Brain microvascular endothelial cell (primary cell): ENCODE measurements at regions not wholly inside any gene's neighbourhood (a gene's known extent, or its start where the extent isn't known, plus 50 kb on each side); places are given as distances from the start of the nearest gene placed in this dataset.

ENCODE experiments used
- DNase-seq: peaks from one replicate; pipeline ENCODE4 v3.0.0-alpha.2; 2020
- H3K27ac ChIP-seq: fragments of 250-450 bp; sonication (Bioruptor Pico); 2 replicates; pipeline ENCODE4 v1.5.1; 2020; ENCODE audit warnings: mild to moderate bottlenecking, moderate library complexity
- H3K27me3 ChIP-seq: fragments of 250-450 bp; sonication (Bioruptor Pico); replicated peaks from 2 replicates; pipeline ENCODE4 v1.5.1; 2020; ENCODE audit warnings: mild to moderate bottlenecking
- H3K36me3 ChIP-seq: fragments of 250-450 bp; sonication (Bioruptor Pico); replicated peaks from 2 replicates; pipeline ENCODE4 v1.5.1; 2020; ENCODE audit warnings: mild to moderate bottlenecking
- H3K4me3 ChIP-seq: 2 replicates; pipeline ENCODE4 v1.5.1; 2011; ENCODE audit warnings: low read depth, mild to moderate bottlenecking, control low read depth, low read length, moderate library complexity
- in situ Hi-C: cut with HindIII; loops from 2 replicates; pipeline ENCODE4 v1.10.0; 2017; ENCODE audit warnings: low sequenced_read_pairs, low pct_ligation_motif_present
- TF ChIP-seq, protein P1 (sequence below): IDR thresholded peaks from 2 replicates; pipeline ENCODE4 v1.5.1; 2011; ENCODE audit warnings: low read depth, mild to moderate bottlenecking, moderate library complexity, low read length, control low read depth, inconsistent platforms; ENCODE audit errors: missing control alignments

DNA sequence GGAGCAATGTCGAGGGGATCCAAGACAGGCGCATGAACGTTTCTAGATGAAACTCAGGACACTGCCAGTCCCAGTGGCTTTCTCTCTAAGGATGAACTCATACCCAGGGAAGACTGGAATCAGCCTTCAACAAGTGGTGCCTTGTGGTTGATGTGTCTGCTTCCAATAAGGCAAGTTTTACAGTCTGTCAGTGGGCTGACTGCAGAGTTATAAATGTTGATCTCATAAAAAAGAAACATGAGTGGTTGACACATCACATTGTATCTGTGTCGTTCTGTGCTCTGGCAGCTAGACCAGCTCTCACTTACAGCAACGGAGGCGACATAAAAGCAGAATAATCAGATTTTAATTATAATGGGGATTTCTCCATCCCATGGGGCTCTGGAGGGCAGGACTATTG, 96.7 kb downstream of the SNX19 start:
- Histone ChIP-seq H3K27me3 (no peaks in the 10 kb centered on the region), H3K36me3 (no peaks in the 10 kb centered on the region), H3K4me3 (no peak overlapping the region), H3K27ac (no peak overlapping the region)
- DNase-seq, result no peak
- TF ChIP-seq, protein P1, sequence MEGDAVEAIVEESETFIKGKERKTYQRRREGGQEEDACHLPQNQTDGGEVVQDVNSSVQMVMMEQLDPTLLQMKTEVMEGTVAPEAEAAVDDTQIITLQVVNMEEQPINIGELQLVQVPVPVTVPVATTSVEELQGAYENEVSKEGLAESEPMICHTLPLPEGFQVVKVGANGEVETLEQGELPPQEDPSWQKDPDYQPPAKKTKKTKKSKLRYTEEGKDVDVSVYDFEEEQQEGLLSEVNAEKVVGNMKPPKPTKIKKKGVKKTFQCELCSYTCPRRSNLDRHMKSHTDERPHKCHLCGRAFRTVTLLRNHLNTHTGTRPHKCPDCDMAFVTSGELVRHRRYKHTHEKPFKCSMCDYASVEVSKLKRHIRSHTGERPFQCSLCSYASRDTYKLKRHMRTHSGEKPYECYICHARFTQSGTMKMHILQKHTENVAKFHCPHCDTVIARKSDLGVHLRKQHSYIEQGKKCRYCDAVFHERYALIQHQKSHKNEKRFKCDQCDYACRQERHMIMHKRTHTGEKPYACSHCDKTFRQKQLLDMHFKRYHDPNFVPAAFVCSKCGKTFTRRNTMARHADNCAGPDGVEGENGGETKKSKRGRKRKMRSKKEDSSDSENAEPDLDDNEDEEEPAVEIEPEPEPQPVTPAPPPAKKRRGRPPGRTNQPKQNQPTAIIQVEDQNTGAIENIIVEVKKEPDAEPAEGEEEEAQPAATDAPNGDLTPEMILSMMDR, result no peak
- in situ Hi-C loops, result no loop called here
